Hepatocyte (in vitro differentiated cells): ENCODE measurements at regions not wholly inside any gene's neighbourhood (a gene's known extent, or its start where the extent isn't known, plus 50 kb on each side); places are given as distances from the start of the nearest gene placed in this dataset.
"Not testable (repeated sequence)": the region's sequence is repeated elsewhere in the genome, so short reads cannot be mapped to it uniquely, and the experiment has no call there.

Experiments used
- DNase-seq: peaks from one replicate; pipeline ENCODE4 v3.0.0-alpha.2; 2016; ENCODE audit warnings: low spot score
- H2AFZ ChIP-seq: fragments of 200-600 bp; sonication (generic); 2 replicates; pipeline ENCODE4 v1.6.0; 2016; ENCODE audit warnings: antibody characterized with exemption, mild to moderate bottlenecking
- H3K27ac ChIP-seq: fragments of 200-600 bp; sonication (generic); 2 replicates; pipeline ENCODE4 v1.5.1; 2016; ENCODE audit warnings: mild to moderate bottlenecking
- H3K27me3 ChIP-seq: fragments of 200-600 bp; sonication (generic); 2 replicates; pipeline ENCODE4 v1.6.1; 2016
- H3K36me3 ChIP-seq: fragments of 200-600 bp; sonication (generic); replicated peaks from 2 replicates; pipeline ENCODE4 v1.5.1; 2016; ENCODE audit warnings: low read depth; ENCODE audit not compliant: insufficient read depth
- H3K4me1 ChIP-seq: fragments of 200-600 bp; sonication (generic); 2 replicates; pipeline ENCODE4 v1.5.1; 2016; ENCODE audit warnings: mild to moderate bottlenecking, moderate library complexity; ENCODE audit not compliant: insufficient read depth
- H3K4me2 ChIP-seq: fragments of 200-600 bp; sonication (generic); 2 replicates; pipeline ENCODE4 v1.6.0; 2016
- H3K4me3 ChIP-seq: fragments of 200-600 bp; sonication (generic); 2 replicates; pipeline ENCODE4 v1.5.1; 2016; ENCODE audit warnings: mild to moderate bottlenecking
- H3K79me2 ChIP-seq: fragments of 200-600 bp; sonication (generic); 2 replicates; pipeline ENCODE4 v1.6.0; 2017; ENCODE audit warnings: mild to moderate bottlenecking
- H3K9me2 ChIP-seq: fragments of 200-600 bp; sonication (generic); replicated peaks from 2 replicates; pipeline ENCODE4 v1.6.0; 2017; ENCODE audit warnings: mild to moderate bottlenecking; ENCODE audit not compliant: insufficient read depth
- H3K9me3 ChIP-seq: fragments of 200-600 bp; sonication (generic); 2 replicates; pipeline ENCODE4 v1.5.1; 2016; ENCODE audit warnings: low read depth, mild to moderate bottlenecking
- H4K20me1 ChIP-seq: fragments of 200-600 bp; sonication (generic); 2 replicates; pipeline ENCODE4 v1.6.0; 2016; ENCODE audit warnings: mild to moderate bottlenecking; ENCODE audit not compliant: insufficient read depth, poor library complexity, severe bottlenecking
- CTCF ChIP-seq: fragments of 200-600 bp; sonication (generic); IDR thresholded peaks from 2 replicates; pipeline ENCODE4 v1.5.1; 2016; ENCODE audit warnings: antibody characterized with exemption, mild to moderate bottlenecking; ENCODE audit not compliant: poor library complexity
- EZH2 ChIP-seq: fragments of 200-600 bp; sonication (generic); IDR thresholded peaks from 2 replicates; pipeline ENCODE4 v1.6.1; 2016; ENCODE audit warnings: antibody characterized with exemption, mild to moderate bottlenecking, borderline replicate concordance
- EZH2phosphoT487 ChIP-seq: fragments of 200-600 bp; sonication (generic); IDR thresholded peaks from one replicate; pipeline ENCODE4 v1.6.1; 2018; ENCODE audit warnings: antibody characterized with exemption, mild to moderate bottlenecking, low read depth, moderate library complexity; ENCODE audit not compliant: unreplicated experiment, severe bottlenecking
- WGBS: methylation state at CpG from one replicate; pipeline ENCODE4 v1.1.6; 2016; ENCODE audit warnings: low lambda C conversion rate; ENCODE audit errors: missing lambda C conversion rate; 5-methylcytosine and 5-hydroxymethylcytosine counted together

GRCh38 chr4:66373268-66373667, 703.0 kb upstream of the EPHA5 start:
- Histone ChIP-seq H4K20me1 (no peaks in the 10 kb centered on the region), H3K4me1 (no peaks in the 10 kb centered on the region), H2AFZ (no peak overlapping the region), H3K9me2 (no peaks in the 10 kb centered on the region), H3K4me2 (no peak overlapping the region), H3K27me3 (no peaks in the 10 kb centered on the region), H3K27ac (no peak overlapping the region), H3K36me3 (no peaks in the 10 kb centered on the region), H3K79me2 (no peaks in the 10 kb centered on the region), H3K9me3 (no peaks in the 10 kb centered on the region), H3K4me3 (no peak overlapping the region)
- DNase-seq = no peak
- no peak for TF ChIP-seq CTCF
- no peak for TF ChIP-seq EZH2
- TF ChIP-seq EZH2phosphoT487 = no peak

- TF ChIP-seq EZH2phosphoT487 (no peak), EZH2 (no peak), CTCF (no peak)
- WGBS = 97% methylated on average over 6 of the region's 6 CpGs
- DNase-seq = no peak
These were observed 702.4 kb upstream of the EPHA5 start for GRCh38 chr4:66372706-66373105.

GRCh38 chr4:66367043-66367660, 696.9 kb upstream of the EPHA5 start:
- no peak overlapping the region for H3K4me2 ChIP-seq
- no peak overlapping the region for H2AFZ ChIP-seq
- 88% methylated on average over 10 of the region's 10 CpGs for WGBS
- no peaks in the 10 kb centered on the region for H3K36me3 ChIP-seq
- H3K79me2 ChIP-seq = no peaks in the 10 kb centered on the region
- H3K4me3 ChIP-seq = no peak overlapping the region
- no peaks in the 10 kb centered on the region for H3K27me3 ChIP-seq
- H3K4me1 ChIP-seq = no peaks in the 10 kb centered on the region
- H4K20me1 ChIP-seq = no peaks in the 10 kb centered on the region
- H3K9me3 ChIP-seq = no peaks in the 10 kb centered on the region
- no peak for DNase-seq
- H3K27ac ChIP-seq = no peak overlapping the region
- H3K9me2 ChIP-seq = no peaks in the 10 kb centered on the region
- no peak for TF ChIP-seq CTCF
- TF ChIP-seq EZH2 = no peak
- no peak for TF ChIP-seq EZH2phosphoT487

More at GRCh38 chr4:66372706-66373105, 702.4 kb upstream of the EPHA5 start:
- no peak overlapping the region for H3K4me3 ChIP-seq
- H2AFZ ChIP-seq = no peak overlapping the region
- H3K79me2 ChIP-seq = no peaks in the 10 kb centered on the region
- no peaks in the 10 kb centered on the region for H3K9me2 ChIP-seq
- no peak overlapping the region for H3K4me2 ChIP-seq
- H4K20me1 ChIP-seq = no peaks in the 10 kb centered on the region
- no peaks in the 10 kb centered on the region for H3K27me3 ChIP-seq
- no peaks in the 10 kb centered on the region for H3K36me3 ChIP-seq
- no peak overlapping the region for H3K27ac ChIP-seq
- H3K9me3 ChIP-seq = no peaks in the 10 kb centered on the region
- H3K4me1 ChIP-seq = no peaks in the 10 kb centered on the region

DNA sequence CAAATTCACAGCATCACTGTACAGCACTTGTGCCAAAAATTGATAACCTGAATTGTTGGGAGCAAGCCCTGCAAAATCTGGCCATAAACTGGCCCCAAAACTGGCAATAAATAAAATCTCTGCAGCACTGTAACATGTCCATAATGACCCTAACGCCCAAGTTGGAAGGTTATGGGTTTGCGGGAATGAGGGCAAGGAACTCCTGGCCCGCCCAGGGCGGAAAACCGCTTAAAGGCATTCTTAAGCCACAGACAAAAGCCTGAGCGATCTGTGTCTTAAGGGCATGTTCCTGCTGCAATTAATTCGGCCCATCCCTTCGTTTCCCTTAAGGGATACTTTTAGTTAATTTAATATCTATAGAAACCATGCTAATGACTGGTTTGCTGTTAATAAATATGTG, 690.1 kb upstream of the EPHA5 start:
- not testable (repeated sequence) for H3K9me3 ChIP-seq, H3K27ac ChIP-seq, H3K36me3 ChIP-seq, DNase-seq, H3K4me2 ChIP-seq, H3K79me2 ChIP-seq, H3K4me1 ChIP-seq, H4K20me1 ChIP-seq, H3K27me3 ChIP-seq, H3K9me2 ChIP-seq, H2AFZ ChIP-seq, H3K4me3 ChIP-seq
- WGBS = 79% methylated on average over 8 of the region's 8 CpGs
